ENCODE measurements at regions not wholly inside any gene's neighbourhood (a gene's known extent, or its start where the extent isn't known, plus 50 kb on each side); places are given as distances from the start of the nearest gene placed in this dataset.

GRCh38 chr4:28360681-28361080, 1500.0 kb downstream of the STIM2 start:
- TF ChIP-seq MAX (IDR thresholded peaks at IDR 0.05; ENCODE audit: low read depth, low read length) = no peak
- TF ChIP-seq CEBPB (IDR thresholded peaks at IDR 0.05; ENCODE audit: borderline replicate concordance in 1 of 2, low read depth in 2 of 2, low read length in 2 of 2) = no peak
- TF ChIP-seq MYC (IDR thresholded peaks at IDR 0.05; ENCODE audit: insufficient read depth, insufficient read length, insufficient replicate concordance, low read length, severe bottlenecking) = no peak
- TF ChIP-seq YY1 (IDR thresholded peaks at IDR 0.05; ENCODE audit: low read depth, low read length) = no peak
- no peak for TF ChIP-seq CTCF (IDR thresholded peaks at IDR 0.05 in 2 of 3, conservative IDR thresholded peaks at IDR 0.05 in 1 of 3; ENCODE audit: control insufficient read depth in 2 of 3, extremely low read depth in 1 of 3, insufficient read depth in 1 of 3, low read depth in 3 of 3, low read length in 3 of 3)
- no peak for TF ChIP-seq ZNF592 (IDR thresholded peaks at IDR 0.05)
- TF ChIP-seq NFYB (IDR thresholded peaks at IDR 0.05; ENCODE audit: insufficient read depth, low read depth, low read length) = no peak
- no peak for TF ChIP-seq ESRRA (IDR thresholded peaks at IDR 0.05; ENCODE audit: low read length)
- TF ChIP-seq POLR2A (IDR thresholded peaks at IDR 0.05; ENCODE audit: low read depth, low read length) = no peak

Measured in GM12878 (cell line).